Kidney (tissue), 13 donors: ENCODE measurements at regions not wholly inside any gene's neighbourhood (a gene's known extent, or its start where the extent isn't known, plus 50 kb on each side); places are given as distances from the start of the nearest gene placed in this dataset.
A peak's percentile ranks its signal among the peaks of the same experiment; 100 is the strongest.

Experiments
- DNase-seq, 5 donors: peaks; one replicate each; pipeline ENCODE4 v3.0.0-alpha.2; 2013 to 2020
- FAIRE-seq: peaks from 2 replicates; lab custom pipeline; 2012; peaks lifted over from hg19 to GRCh38; lab: Jason Lieb, UNC
- H3K27ac ChIP-seq, 2 donors: one replicate each; pipeline ENCODE4 v1.7.0; 2013; ENCODE audit warnings: low read depth in 2 of 2, low read length in 2 of 2, inconsistent platforms in 1 of 2
- H3K27me3 ChIP-seq: one replicate; pipeline ENCODE4 v1.7.1; 2013; ENCODE audit warnings: low read length, inconsistent platforms; ENCODE audit not compliant: control insufficient read depth, insufficient read depth
- H3K36me3 ChIP-seq, 3 donors: one replicate each; pipeline versions ENCODE4 v1.7.0 to v1.7.1; 2013; ENCODE audit warnings: low read length in 3 of 3, control low read depth in 1 of 3, inconsistent platforms in 1 of 3; ENCODE audit not compliant: insufficient read depth in 3 of 3, control insufficient read depth in 2 of 3
- H3K4me1 ChIP-seq, 3 donors: one replicate each; pipeline versions ENCODE4 v1.7.0 to v1.7.1; 2013; ENCODE audit warnings: low read length in 3 of 3, inconsistent platforms in 1 of 3, low read depth in 1 of 3; ENCODE audit not compliant: control insufficient read depth in 2 of 3, insufficient read depth in 2 of 3
- H3K4me3 ChIP-seq, 3 donors: one replicate each; pipeline versions ENCODE4 v1.7.0 to v1.8.1; 2013; ENCODE audit warnings: low read length in 3 of 3, control low read depth in 1 of 3, inconsistent platforms in 1 of 3
- H3K9ac ChIP-seq, 3 donors: one replicate each; pipeline versions ENCODE4 v1.7.0 to v1.7.1; 2013; ENCODE audit warnings: low read length in 3 of 3, control low read depth in 1 of 3, inconsistent platforms in 1 of 3
- H3K9me3 ChIP-seq, 3 donors: one replicate each; pipeline versions ENCODE4 v1.7.0 to v1.7.1; 2013; ENCODE audit warnings: low read length in 3 of 3, control low read depth in 1 of 3, inconsistent platforms in 1 of 3; ENCODE audit not compliant: control insufficient read depth in 2 of 3, insufficient read depth in 1 of 3
- intact Hi-C: fragments of 100-400 bp; cut with DNase I; formaldehyde crosslinking; loops from one replicate; pipeline ENCODE4 v1.11.1; 2022
- TF ChIP-seq, protein P1 (sequence below): IDR thresholded peaks from 3 replicates; pipeline ENCODE4 v1.5.1; 2012; ENCODE audit warnings: mild to moderate bottlenecking, moderate library complexity, borderline replicate concordance; ENCODE audit not compliant: insufficient read depth; ENCODE audit errors: extremely low read depth
- donor health status: control.
- donor health status: control.
- donor health status: control.
- donor health status: control.
- donor health status: control.
- donor health status: DM: yes; HTN: yes; CAD: no.
- donor health status: Normal renal cell carcinoma (clear cell type).

- intact Hi-C loops = no loop called here
- Histone ChIP-seq H3K9ac (no peak overlapping the region), H3K4me1 (no peaks in the 10 kb centered on the region), H3K27ac (no peak overlapping the region), H3K36me3 (no peaks in the 10 kb centered on the region), H3K27me3 (no peaks in the 10 kb centered on the region), H3K4me3 (no peak overlapping the region), H3K9me3 (no peaks in the 10 kb centered on the region)
- TF ChIP-seq, protein P1, sequence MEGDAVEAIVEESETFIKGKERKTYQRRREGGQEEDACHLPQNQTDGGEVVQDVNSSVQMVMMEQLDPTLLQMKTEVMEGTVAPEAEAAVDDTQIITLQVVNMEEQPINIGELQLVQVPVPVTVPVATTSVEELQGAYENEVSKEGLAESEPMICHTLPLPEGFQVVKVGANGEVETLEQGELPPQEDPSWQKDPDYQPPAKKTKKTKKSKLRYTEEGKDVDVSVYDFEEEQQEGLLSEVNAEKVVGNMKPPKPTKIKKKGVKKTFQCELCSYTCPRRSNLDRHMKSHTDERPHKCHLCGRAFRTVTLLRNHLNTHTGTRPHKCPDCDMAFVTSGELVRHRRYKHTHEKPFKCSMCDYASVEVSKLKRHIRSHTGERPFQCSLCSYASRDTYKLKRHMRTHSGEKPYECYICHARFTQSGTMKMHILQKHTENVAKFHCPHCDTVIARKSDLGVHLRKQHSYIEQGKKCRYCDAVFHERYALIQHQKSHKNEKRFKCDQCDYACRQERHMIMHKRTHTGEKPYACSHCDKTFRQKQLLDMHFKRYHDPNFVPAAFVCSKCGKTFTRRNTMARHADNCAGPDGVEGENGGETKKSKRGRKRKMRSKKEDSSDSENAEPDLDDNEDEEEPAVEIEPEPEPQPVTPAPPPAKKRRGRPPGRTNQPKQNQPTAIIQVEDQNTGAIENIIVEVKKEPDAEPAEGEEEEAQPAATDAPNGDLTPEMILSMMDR = no peak
- DNase-seq = no peak
- no peak for FAIRE-seq
Observed at GRCh38 chr11:98194611-98195010, 826.1 kb upstream of the CNTN5 start.

GRCh38 chr11:98195300-98195699 is 825.4 kb upstream of the CNTN5 start:
- intact Hi-C loops = no loop called here
- Histone ChIP-seq H3K27ac (no peak overlapping the region), H3K4me1 (no peaks in the 10 kb centered on the region), H3K27me3 (no peaks in the 10 kb centered on the region), H3K4me3 (no peak overlapping the region), H3K9me3 (no peaks in the 10 kb centered on the region), H3K36me3 (no peaks in the 10 kb centered on the region), H3K9ac (no peak overlapping the region)
- DNase-seq (no peak), FAIRE-seq (no peak)
- TF ChIP-seq, protein P1 = no peak

DNA sequence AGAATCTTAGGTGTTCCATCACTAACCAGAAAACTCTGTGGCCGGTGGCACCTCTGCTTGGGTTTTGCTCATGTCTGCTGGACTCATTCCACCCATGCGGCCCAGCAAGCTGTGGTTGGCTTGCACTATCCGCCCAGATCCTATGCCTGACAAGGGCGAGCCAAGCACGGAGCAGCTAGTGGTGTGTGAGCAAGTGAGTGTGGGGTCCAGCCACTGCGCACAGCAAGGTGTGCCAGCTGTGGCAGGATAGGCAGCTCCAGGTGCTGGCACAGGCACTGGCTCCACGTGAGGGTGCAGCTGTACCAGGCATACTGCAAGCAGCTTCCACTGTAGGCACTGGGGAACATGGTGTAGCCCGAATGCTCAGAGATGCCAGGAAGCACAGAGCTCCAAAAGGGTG is 813.7 kb upstream of the CNTN5 start:
- Histone ChIP-seq H3K9ac (no peak overlapping the region), H3K27me3 (no peaks in the 10 kb centered on the region), H3K9me3 (no peaks in the 10 kb centered on the region), H3K4me1 (no peaks in the 10 kb centered on the region), H3K36me3 (no peaks in the 10 kb centered on the region), H3K4me3 (no peak overlapping the region), H3K27ac (no peak overlapping the region)
- peak in 1 of 5 donors; percentile 55 for DNase-seq
- intact Hi-C loops = no loop called here
- TF ChIP-seq, protein P1 = no peak
- FAIRE-seq = no peak

GRCh38 chr11:98227278-98227677 is 793.5 kb upstream of the CNTN5 start:
- Histone ChIP-seq H3K27ac (no peak overlapping the region), H3K4me1 (no peaks in the 10 kb centered on the region), H3K4me3 (no peak overlapping the region), H3K36me3 (no peaks in the 10 kb centered on the region), H3K27me3 (no peaks in the 10 kb centered on the region), H3K9ac (no peak overlapping the region), H3K9me3 (no peaks in the 10 kb centered on the region)
- intact Hi-C loops = no loop called here
- no peak for FAIRE-seq
- TF ChIP-seq, protein P1 = no peak
- DNase-seq = no peak
